ENCODE measurements at regions not wholly inside any gene's neighbourhood (a gene's known extent, or its start where the extent isn't known, plus 50 kb on each side); places are given as distances from the start of the nearest gene placed in this dataset.

- ChIA-PET CTCF (interaction anchor here (0.5 kb wide), 1 partner anchor 734 kb away, joined by 3 read pairs; no protein-coding TSS in a partner anchor), POLR2A (no interaction called here)
- H3K4me3 Mint-ChIP-seq: no peak overlapping the region
- DNase-seq (ENCODE audit: low spot score) (no peak), ATAC-seq (no peak)
- no peaks in the 10 kb centered on the region for H3K36me3 Mint-ChIP-seq
- H3K27ac Mint-ChIP-seq: no peak overlapping the region
- H3K4me1 Mint-ChIP-seq: no peaks in the 10 kb centered on the region
- TF ChIP-seq NR1H2 (CRISPR knock-in tag; IDR thresholded peaks at IDR 0.05): no peak
- TF ChIP-seq ZBTB43 (CRISPR knock-in tag; IDR thresholded peaks at IDR 0.05): no peak
- TF ChIP-seq FOXK1 (CRISPR knock-in tag; IDR thresholded peaks at IDR 0.05): no peak
- no peak for TF ChIP-seq NFYB (CRISPR knock-in tag; conservative IDR thresholded peaks at IDR 0.05; ENCODE audit: low read depth)
- TF ChIP-seq ATF1 (CRISPR knock-in tag; IDR thresholded peaks at IDR 0.05): no peak
- no peak for TF ChIP-seq E2F4 (CRISPR knock-in tag; IDR thresholded peaks at IDR 0.05; ENCODE audit: borderline replicate concordance, low read depth)
- no peak for TF ChIP-seq PRDM15 (CRISPR knock-in tag; IDR thresholded peaks at IDR 0.05)
- TF ChIP-seq RELA (CRISPR knock-in tag; IDR thresholded peaks at IDR 0.05; ENCODE audit: borderline replicate concordance): no peak
- no peak for TF ChIP-seq ZNF416 (CRISPR knock-in tag; IDR thresholded peaks at IDR 0.05)
- TF ChIP-seq ARID4B (CRISPR knock-in tag; IDR thresholded peaks at IDR 0.05; ENCODE audit: borderline replicate concordance): no peak
- TF ChIP-seq NFATC4 (CRISPR knock-in tag; IDR thresholded peaks at IDR 0.05): no peak
- TF ChIP-seq CBFB (CRISPR knock-in tag; IDR thresholded peaks at IDR 0.05; ENCODE audit: low read depth): no peak
- TF ChIP-seq ATF6 (CRISPR knock-in tag; IDR thresholded peaks at IDR 0.05): no peak
- TF ChIP-seq RORB (CRISPR knock-in tag; IDR thresholded peaks at IDR 0.05): no peak
- TF ChIP-seq CDX4 (CRISPR knock-in tag; IDR thresholded peaks at IDR 0.05; ENCODE audit: borderline replicate concordance): no peak
- TF ChIP-seq IRF1 (CRISPR knock-in tag; IDR thresholded peaks at IDR 0.05): no peak
- TF ChIP-seq JUN (CRISPR knock-in tag; IDR thresholded peaks at IDR 0.05): no peak
- TF ChIP-seq KAT7 (CRISPR knock-in tag; IDR thresholded peaks at IDR 0.05; ENCODE audit: borderline replicate concordance): no peak
- no peak for TF ChIP-seq E2F1 (CRISPR knock-in tag; IDR thresholded peaks at IDR 0.05)
- peaks cover 41% of the 10 kb centered on the region for H3K27me3 Mint-ChIP-seq (ENCODE audit: low read depth)
- H3K9me3 Mint-ChIP-seq: no peaks in the 10 kb centered on the region
Measured at GRCh38 chr3:74537857-74538256, 76.6 kb downstream of the CNTN3 start.
